Liver (tissue), 3 donors: ENCODE measurements at regions not wholly inside any gene's neighbourhood (a gene's known extent, or its start where the extent isn't known, plus 50 kb on each side); places are given as distances from the start of the nearest gene placed in this dataset.

ENCODE experiments used
- RAD21 ChIP-seq, 2 donors: IDR thresholded peaks; 2 replicates each; pipeline ENCODE4 v1.6.1; 2016; ENCODE audit warnings: antibody characterized with exemption in 2 of 2, mild to moderate bottlenecking in 2 of 2
- TAF1 ChIP-seq: conservative IDR thresholded peaks from 2 replicates; pipeline ENCODE4 v1.6.1; 2016; ENCODE audit warnings: antibody characterized with exemption, mild to moderate bottlenecking
- TF ChIP-seq, protein P1 (sequence below): fragments of 150-350 bp; IDR thresholded peaks from 2 replicates; pipeline ENCODE4 v1.5.1; 2017; ENCODE audit warnings: improper control_type of control experiment, low read depth, low read length; ENCODE audit not compliant: missing input control
- donor health status: healthy.
- donor health status: healthy.

- TF ChIP-seq, protein P1, sequence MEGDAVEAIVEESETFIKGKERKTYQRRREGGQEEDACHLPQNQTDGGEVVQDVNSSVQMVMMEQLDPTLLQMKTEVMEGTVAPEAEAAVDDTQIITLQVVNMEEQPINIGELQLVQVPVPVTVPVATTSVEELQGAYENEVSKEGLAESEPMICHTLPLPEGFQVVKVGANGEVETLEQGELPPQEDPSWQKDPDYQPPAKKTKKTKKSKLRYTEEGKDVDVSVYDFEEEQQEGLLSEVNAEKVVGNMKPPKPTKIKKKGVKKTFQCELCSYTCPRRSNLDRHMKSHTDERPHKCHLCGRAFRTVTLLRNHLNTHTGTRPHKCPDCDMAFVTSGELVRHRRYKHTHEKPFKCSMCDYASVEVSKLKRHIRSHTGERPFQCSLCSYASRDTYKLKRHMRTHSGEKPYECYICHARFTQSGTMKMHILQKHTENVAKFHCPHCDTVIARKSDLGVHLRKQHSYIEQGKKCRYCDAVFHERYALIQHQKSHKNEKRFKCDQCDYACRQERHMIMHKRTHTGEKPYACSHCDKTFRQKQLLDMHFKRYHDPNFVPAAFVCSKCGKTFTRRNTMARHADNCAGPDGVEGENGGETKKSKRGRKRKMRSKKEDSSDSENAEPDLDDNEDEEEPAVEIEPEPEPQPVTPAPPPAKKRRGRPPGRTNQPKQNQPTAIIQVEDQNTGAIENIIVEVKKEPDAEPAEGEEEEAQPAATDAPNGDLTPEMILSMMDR, result no peak
- TF ChIP-seq TAF1, result no peak
- TF ChIP-seq RAD21 (IDR thresholded peaks at IDR 0.05), result no peak
Measured at GRCh38 chr11:59271811-59272327, 59.1 kb upstream of the MPEG1 start.
